Ovary (tissue), 7 donors: ENCODE measurements at regions not wholly inside any gene's neighbourhood (a gene's known extent, or its start where the extent isn't known, plus 50 kb on each side); places are given as distances from the start of the nearest gene placed in this dataset.

Experiments used
- DNase-seq, 5 donors: peaks; one replicate each; pipeline ENCODE4 v3.0.0-alpha.2; 2019 to 2020
- H3K27ac ChIP-seq, 2 donors: fragments of 200-600 bp; one replicate each; pipeline versions ENCODE4 v1.5.1 to v1.8.0; 2019 to 2022
- H3K27me3 ChIP-seq: fragments of 200-600 bp; one replicate; pipeline ENCODE4 v1.8.0; 2022
- H3K36me3 ChIP-seq: fragments of 200-600 bp; sonication (generic); one replicate; pipeline ENCODE4 v1.5.1; 2019
- H3K4me1 ChIP-seq: one replicate; pipeline ENCODE4 v1.8.1; 2013; ENCODE audit warnings: mild to moderate bottlenecking, moderate library complexity; ENCODE audit not compliant: insufficient read depth
- H3K4me3 ChIP-seq: fragments of 200-600 bp; sonication (generic); one replicate; pipeline ENCODE4 v1.5.1; 2017
- H3K9me3 ChIP-seq, 2 donors: fragments of 200-600 bp in 1 of 2; sonication (generic) in 1 of 2; one replicate each; pipeline versions ENCODE4 v1.5.1 to v1.8.1; 2013 to 2019; ENCODE audit warnings: mild to moderate bottlenecking in 1 of 2, moderate library complexity in 1 of 2
- EP300 ChIP-seq: sonication (generic); formaldehyde crosslinking; IDR thresholded peaks from one replicate; pipeline ENCODE4 v1.6.1; 2017; ENCODE audit warnings: antibody characterized with exemption
- POLR2A ChIP-seq: fragments of 450-650 bp; IDR thresholded peaks from one replicate; pipeline ENCODE4 v1.6.1; 2017; ENCODE audit warnings: antibody characterized with exemption, mild to moderate bottlenecking, moderate library complexity
- WGBS, 3 donors: extraction: QIAGEN DNeasy Blood & Tissue Kit in 1 of 3; methylation state at CpG; one replicate each; pipeline versions ENCODE4 v1.1.5 to v1.1.7; 2013 to 2017; 5-methylcytosine and 5-hydroxymethylcytosine counted together
- intact Hi-C, 4 donors: fragments of 100-400 bp; cut with DNase I; formaldehyde crosslinking; loops; one replicate each; pipeline versions ENCODE4 v1.11.0 to v1.15.1; 2022 to 2023
- TF ChIP-seq, protein P1 (sequence below), 3 donors: fragments of 450-650 bp in 2 of 3; fragments of 200-600 bp in 1 of 3; IDR thresholded peaks; one replicate each; pipeline versions ENCODE4 v1.5.1 to v1.8.0; 2016 to 2022; ENCODE audit warnings: antibody characterized with exemption in 3 of 3, mild to moderate bottlenecking in 1 of 3
- donor health status: DM: no; HTN: no; CAD: no; lungs with moderate emphysema.
- donor health status: DM: no; HTN: no; CAD: no.
- donor health status: Bipolar disorder and iron deficiency.
- donor health status: DM: no; HTN: no; CAD: no.
- donor health status: DM: yes; HTN: yes; CAD: no.

- Histone ChIP-seq H3K27ac (no peak overlapping the region), H3K36me3 (no peaks in the 10 kb centered on the region), H3K4me3 (no peak overlapping the region), H3K9me3 (peaks cover 0 to 3% of the 10 kb centered on the region in 2 donors), H3K27me3 (no peaks in the 10 kb centered on the region), H3K4me1 (no peaks in the 10 kb centered on the region)
- no peak for DNase-seq
- TF ChIP-seq, protein P1, sequence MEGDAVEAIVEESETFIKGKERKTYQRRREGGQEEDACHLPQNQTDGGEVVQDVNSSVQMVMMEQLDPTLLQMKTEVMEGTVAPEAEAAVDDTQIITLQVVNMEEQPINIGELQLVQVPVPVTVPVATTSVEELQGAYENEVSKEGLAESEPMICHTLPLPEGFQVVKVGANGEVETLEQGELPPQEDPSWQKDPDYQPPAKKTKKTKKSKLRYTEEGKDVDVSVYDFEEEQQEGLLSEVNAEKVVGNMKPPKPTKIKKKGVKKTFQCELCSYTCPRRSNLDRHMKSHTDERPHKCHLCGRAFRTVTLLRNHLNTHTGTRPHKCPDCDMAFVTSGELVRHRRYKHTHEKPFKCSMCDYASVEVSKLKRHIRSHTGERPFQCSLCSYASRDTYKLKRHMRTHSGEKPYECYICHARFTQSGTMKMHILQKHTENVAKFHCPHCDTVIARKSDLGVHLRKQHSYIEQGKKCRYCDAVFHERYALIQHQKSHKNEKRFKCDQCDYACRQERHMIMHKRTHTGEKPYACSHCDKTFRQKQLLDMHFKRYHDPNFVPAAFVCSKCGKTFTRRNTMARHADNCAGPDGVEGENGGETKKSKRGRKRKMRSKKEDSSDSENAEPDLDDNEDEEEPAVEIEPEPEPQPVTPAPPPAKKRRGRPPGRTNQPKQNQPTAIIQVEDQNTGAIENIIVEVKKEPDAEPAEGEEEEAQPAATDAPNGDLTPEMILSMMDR (IDR thresholded peaks at IDR 0.05) = no peak
- TF ChIP-seq EP300 = no peak
- no peak for TF ChIP-seq POLR2A
- intact Hi-C loops = no loop called here
Observed at GRCh38 chr5:128613766-128614165, 75.7 kb upstream of the FBN2 start.

DNA sequence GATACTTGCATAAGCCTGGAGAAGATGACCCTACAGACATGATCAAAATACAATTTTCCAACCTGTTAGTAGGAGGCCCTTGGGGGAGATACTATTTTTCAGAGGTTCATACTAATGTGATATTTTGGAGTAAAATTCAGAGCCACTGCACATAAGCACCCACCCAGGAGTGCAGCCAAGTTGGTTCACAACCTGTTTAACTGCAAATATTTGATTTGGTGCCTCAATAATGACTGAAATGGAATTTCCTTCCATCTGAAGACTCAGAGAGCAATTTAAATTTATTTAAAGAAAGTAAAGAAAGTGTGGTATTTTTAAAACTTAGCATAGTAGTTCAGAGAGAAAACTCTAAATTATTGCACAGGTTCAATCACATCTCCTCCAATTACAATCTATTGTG, 77.5 kb upstream of the FBN2 start:
- Histone ChIP-seq H3K4me3 (no peak overlapping the region), H3K9me3 (peaks cover 0 to 2% of the 10 kb centered on the region in 2 donors), H3K36me3 (no peaks in the 10 kb centered on the region), H3K27ac (no peak overlapping the region), H3K27me3 (no peaks in the 10 kb centered on the region), H3K4me1 (no peaks in the 10 kb centered on the region)
- no peak for DNase-seq
- intact Hi-C loops = no loop called here
- no peak for TF ChIP-seq EP300

GRCh38 chr5:128626536-128627090, 88.6 kb upstream of the FBN2 start:
- Histone ChIP-seq H3K4me3 (no peak overlapping the region), H3K27me3 (no peaks in the 10 kb centered on the region), H3K4me1 (no peaks in the 10 kb centered on the region), H3K27ac (no peak overlapping the region), H3K9me3 (no peaks in the 10 kb centered on the region), H3K36me3 (no peaks in the 10 kb centered on the region)
- no peak for DNase-seq
- intact Hi-C loops = no loop called here
- WGBS, 3 donors = 23 to 59% (median 57%) methylated on average over 1 of the region's 1 CpG
- TF ChIP-seq, protein P1 (IDR thresholded peaks at IDR 0.05) = no peak
- no peak for TF ChIP-seq POLR2A
- no peak for TF ChIP-seq EP300

- H3K36me3 ChIP-seq = no peaks in the 10 kb centered on the region
- no peaks in the 10 kb centered on the region for H3K9me3 ChIP-seq
- H3K27ac ChIP-seq = no peak overlapping the region
- H3K4me1 ChIP-seq = no peaks in the 10 kb centered on the region
- 71 to 79% (median 77%) methylated on average over 1 of the region's 1 CpG for WGBS, 3 donors
- H3K27me3 ChIP-seq = no peaks in the 10 kb centered on the region
- H3K4me3 ChIP-seq = no peak overlapping the region
- TF ChIP-seq, protein P1 (IDR thresholded peaks at IDR 0.05) = no peak
- TF ChIP-seq EP300 (no peak), POLR2A (no peak)
- intact Hi-C loops = no loop called here
- no peak for DNase-seq
Observed at GRCh38 chr5:128627939-128628338, 89.9 kb upstream of the FBN2 start.

GRCh38 chr5:128629157-128629556, 91.1 kb upstream of the FBN2 start:
- intact Hi-C loops = no loop called here

More at GRCh38 chr5:128629157-128629556, 91.1 kb upstream of the FBN2 start:
- TF ChIP-seq POLR2A (no peak), EP300 (no peak)
- TF ChIP-seq, protein P1 (IDR thresholded peaks at IDR 0.05) = no peak
- Histone ChIP-seq H3K4me3 (no peak overlapping the region), H3K9me3 (no peaks in the 10 kb centered on the region), H3K27ac (no peak overlapping the region), H3K4me1 (no peaks in the 10 kb centered on the region), H3K36me3 (no peaks in the 10 kb centered on the region), H3K27me3 (no peaks in the 10 kb centered on the region)
- WGBS, 3 donors = 60 to 66% (median 65%) methylated on average over 3 of the region's 3 CpGs
- no peak for DNase-seq
